ENCODE measurements at regions not wholly inside any gene's neighbourhood (a gene's known extent, or its start where the extent isn't known, plus 50 kb on each side); places are given as distances from the start of the nearest gene placed in this dataset.

GRCh38 chr12:19850346-19851065, 411.2 kb downstream of the AEBP2 start:
- no peaks in the 10 kb centered on the region for H3K36me3 ChIP-seq (ENCODE audit: control insufficient read depth in 1 of 2, insufficient read depth in 2 of 2, low read length in 2 of 2)
- H3K9me3 ChIP-seq (ENCODE audit: control insufficient read depth in 1 of 2, low read length in 2 of 2) = peaks cover 0 to 9% of the 10 kb centered on the region in 2 donors
- H3K4me3 ChIP-seq (ENCODE audit: low read depth in 1 of 2, low read length in 2 of 2) = no peak overlapping the region
- H3K4me1 ChIP-seq (ENCODE audit: control insufficient read depth in 1 of 2, insufficient read depth in 2 of 2, low read length in 2 of 2) = peaks cover 0 to 2% of the 10 kb centered on the region in 2 donors
- H3K27me3 ChIP-seq (ENCODE audit: low read depth, low read length) = no peaks in the 10 kb centered on the region
- H3K27ac ChIP-seq (ENCODE audit: low read length) = peak overlapping the region; percentile 7

GRCh38 chr12:19852100-19852855, 413.0 kb downstream of the AEBP2 start:
- no peak overlapping the region for H3K4me3 ChIP-seq (ENCODE audit: low read depth in 1 of 2, low read length in 2 of 2)
- H3K27ac ChIP-seq (ENCODE audit: low read length) = no peak overlapping the region
- H3K4me1 ChIP-seq (ENCODE audit: control insufficient read depth in 1 of 2, insufficient read depth in 2 of 2, low read length in 2 of 2) = peaks cover 0 to 6% of the 10 kb centered on the region in 2 donors

DNA sequence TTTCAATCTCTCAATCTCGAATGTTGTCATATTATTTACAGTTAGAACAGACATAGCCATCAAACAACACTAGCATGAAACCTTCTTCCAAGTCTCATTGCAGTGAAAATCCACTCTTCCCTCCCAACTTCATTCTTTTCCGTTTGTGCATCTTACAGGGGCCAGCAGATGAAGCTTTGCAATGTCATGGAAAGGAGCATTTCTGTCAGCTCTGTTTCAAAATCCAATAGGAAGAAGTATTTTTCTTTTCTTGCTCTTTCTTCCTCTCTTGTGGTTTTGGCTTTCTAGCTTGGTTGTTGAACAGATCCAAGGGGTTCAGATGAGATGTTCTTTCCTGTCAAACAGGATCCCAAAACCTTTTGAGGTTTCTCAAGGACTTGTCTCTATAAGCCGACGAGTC, 416.6 kb downstream of the AEBP2 start:
- H3K27me3 ChIP-seq (ENCODE audit: low read depth, low read length) = no peaks in the 10 kb centered on the region
- peaks cover 0 to 8% of the 10 kb centered on the region in 2 donors for H3K9me3 ChIP-seq (ENCODE audit: control insufficient read depth in 1 of 2, low read length in 2 of 2)
- H3K4me1 ChIP-seq (ENCODE audit: control insufficient read depth in 1 of 2, insufficient read depth in 2 of 2, low read length in 2 of 2) = peaks cover 0 to 6% of the 10 kb centered on the region in 2 donors
- H3K27ac ChIP-seq (ENCODE audit: low read length) = peak overlapping the region; percentile 64
- H3K4me3 ChIP-seq (ENCODE audit: low read depth in 1 of 2, low read length in 2 of 2) = no peak overlapping the region
- no peaks in the 10 kb centered on the region for H3K36me3 ChIP-seq (ENCODE audit: control insufficient read depth in 1 of 2, insufficient read depth in 2 of 2, low read length in 2 of 2)

More at GRCh38 chr12:19852100-19852855, 413.0 kb downstream of the AEBP2 start:
- Histone ChIP-seq H3K27me3 (ENCODE audit: low read depth, low read length) (no peaks in the 10 kb centered on the region), H3K36me3 (ENCODE audit: control insufficient read depth in 1 of 2, insufficient read depth in 2 of 2, low read length in 2 of 2) (no peaks in the 10 kb centered on the region), H3K9me3 (ENCODE audit: control insufficient read depth in 1 of 2, low read length in 2 of 2) (peaks cover 0 to 9% of the 10 kb centered on the region in 2 donors)

GRCh38 chr12:19856389-19856788, 417.1 kb downstream of the AEBP2 start:
- H3K27me3 ChIP-seq (ENCODE audit: low read depth, low read length) = no peaks in the 10 kb centered on the region
- H3K4me1 ChIP-seq (ENCODE audit: control insufficient read depth in 1 of 2, insufficient read depth in 2 of 2, low read length in 2 of 2) = peaks cover 0 to 6% of the 10 kb centered on the region in 2 donors
- H3K9me3 ChIP-seq (ENCODE audit: control insufficient read depth in 1 of 2, low read length in 2 of 2) = peaks cover 0 to 8% of the 10 kb centered on the region in 2 donors
- no peaks in the 10 kb centered on the region for H3K36me3 ChIP-seq (ENCODE audit: control insufficient read depth in 1 of 2, insufficient read depth in 2 of 2, low read length in 2 of 2)
- H3K4me3 ChIP-seq (ENCODE audit: low read depth in 1 of 2, low read length in 2 of 2) = peak overlapping the region in 1 of 2 donors; percentile 34
- peak overlapping the region; percentile 64 for H3K27ac ChIP-seq (ENCODE audit: low read length)

DNA sequence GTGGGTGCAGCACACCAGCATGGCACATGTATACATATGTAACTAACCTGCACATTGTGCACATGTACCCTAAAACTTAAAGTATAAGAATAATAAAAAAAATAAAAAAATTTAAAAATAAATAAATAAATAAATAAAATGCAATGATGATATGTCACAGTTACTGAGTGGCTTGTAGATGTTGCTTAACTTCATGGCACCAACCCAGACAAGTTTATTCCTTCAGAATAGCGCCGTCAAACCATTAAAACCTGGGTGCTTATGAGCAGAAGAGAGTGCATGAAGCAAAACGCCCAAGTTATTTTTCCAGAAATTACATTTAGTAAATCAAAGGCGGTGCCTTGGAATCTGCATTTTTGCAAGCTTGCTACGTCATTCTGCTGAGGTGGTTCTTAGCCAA, 417.9 kb downstream of the AEBP2 start:
- Histone ChIP-seq H3K27ac (ENCODE audit: low read length) (peak overlapping the region; percentile 36), H3K4me3 (ENCODE audit: low read depth in 1 of 2, low read length in 2 of 2) (no peak overlapping the region), H3K4me1 (ENCODE audit: control insufficient read depth in 1 of 2, insufficient read depth in 2 of 2, low read length in 2 of 2) (peaks cover 0 to 6% of the 10 kb centered on the region in 2 donors), H3K36me3 (ENCODE audit: control insufficient read depth in 1 of 2, insufficient read depth in 2 of 2, low read length in 2 of 2) (no peaks in the 10 kb centered on the region), H3K27me3 (ENCODE audit: low read depth, low read length) (no peaks in the 10 kb centered on the region), H3K9me3 (ENCODE audit: control insufficient read depth in 1 of 2, low read length in 2 of 2) (peaks cover 0 to 8% of the 10 kb centered on the region in 2 donors)

DNA sequence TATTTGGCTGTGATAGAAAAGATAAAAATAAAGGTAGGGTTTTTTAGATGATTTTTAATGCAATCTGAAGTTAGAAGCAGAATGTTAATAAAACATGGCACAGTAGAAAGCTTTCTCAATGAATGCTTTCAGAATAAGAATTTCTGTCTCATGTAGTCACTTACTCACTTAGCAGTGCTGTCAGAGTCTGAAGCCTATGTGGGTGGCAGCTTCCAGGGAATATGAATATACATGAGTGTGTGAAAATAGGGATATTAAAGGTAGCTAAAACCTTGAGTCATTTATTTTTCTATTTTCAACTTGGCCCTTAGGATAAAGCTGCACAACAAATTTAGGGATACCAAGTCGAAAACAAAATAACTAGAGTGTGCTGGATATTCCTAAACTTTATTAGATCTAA, 427.9 kb downstream of the AEBP2 start:
- no peak overlapping the region for H3K27ac ChIP-seq (ENCODE audit: low read length)
- no peaks in the 10 kb centered on the region for H3K27me3 ChIP-seq (ENCODE audit: low read depth, low read length)
- no peak overlapping the region for H3K4me3 ChIP-seq (ENCODE audit: low read depth in 1 of 2, low read length in 2 of 2)
- H3K9me3 ChIP-seq (ENCODE audit: control insufficient read depth in 1 of 2, low read length in 2 of 2) = no peaks in the 10 kb centered on the region
- H3K4me1 ChIP-seq (ENCODE audit: control insufficient read depth in 1 of 2, insufficient read depth in 2 of 2, low read length in 2 of 2) = no peaks in the 10 kb centered on the region
- no peaks in the 10 kb centered on the region for H3K36me3 ChIP-seq (ENCODE audit: control insufficient read depth in 1 of 2, insufficient read depth in 2 of 2, low read length in 2 of 2)

GRCh38 chr12:19867970-19868369, 428.7 kb downstream of the AEBP2 start:
- Histone ChIP-seq H3K27me3 (ENCODE audit: low read depth, low read length) (no peaks in the 10 kb centered on the region), H3K27ac (ENCODE audit: low read length) (no peak overlapping the region), H3K4me3 (ENCODE audit: low read depth in 1 of 2, low read length in 2 of 2) (no peak overlapping the region), H3K9me3 (ENCODE audit: control insufficient read depth in 1 of 2, low read length in 2 of 2) (no peaks in the 10 kb centered on the region), H3K36me3 (ENCODE audit: control insufficient read depth in 1 of 2, insufficient read depth in 2 of 2, low read length in 2 of 2) (no peaks in the 10 kb centered on the region), H3K4me1 (ENCODE audit: control insufficient read depth in 1 of 2, insufficient read depth in 2 of 2, low read length in 2 of 2) (no peaks in the 10 kb centered on the region)

DNA sequence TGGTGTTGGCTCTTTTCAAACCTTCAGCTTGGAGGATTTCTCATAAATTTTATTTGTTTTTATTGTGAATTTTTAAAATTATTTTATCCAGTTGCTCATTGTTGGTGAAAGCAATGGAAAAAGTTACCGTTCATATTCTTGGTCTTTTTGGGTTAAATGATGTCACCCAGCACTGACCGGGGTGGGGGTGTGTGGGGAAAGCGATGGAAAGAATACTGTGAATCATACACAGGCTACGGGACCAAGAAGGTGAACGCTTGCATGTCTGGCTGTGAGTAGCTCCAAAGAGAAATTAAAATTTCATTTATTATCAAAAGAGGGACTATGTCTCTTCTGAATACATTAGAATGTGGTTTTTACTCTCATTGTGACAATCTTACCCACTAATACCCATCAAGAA, 430.1 kb downstream of the AEBP2 start:
- H3K4me3 ChIP-seq (ENCODE audit: low read depth in 1 of 2, low read length in 2 of 2) = no peak overlapping the region

GRCh38 chr12:19872621-19873540, 433.6 kb downstream of the AEBP2 start:
- H3K36me3 ChIP-seq (ENCODE audit: control insufficient read depth in 1 of 2, insufficient read depth in 2 of 2, low read length in 2 of 2) = no peaks in the 10 kb centered on the region
- no peaks in the 10 kb centered on the region for H3K9me3 ChIP-seq (ENCODE audit: control insufficient read depth in 1 of 2, low read length in 2 of 2)
- H3K4me1 ChIP-seq (ENCODE audit: control insufficient read depth in 1 of 2, insufficient read depth in 2 of 2, low read length in 2 of 2) = no peaks in the 10 kb centered on the region
- H3K27ac ChIP-seq (ENCODE audit: low read length) = no peak overlapping the region
- no peaks in the 10 kb centered on the region for H3K27me3 ChIP-seq (ENCODE audit: low read depth, low read length)
- no peak overlapping the region for H3K4me3 ChIP-seq (ENCODE audit: low read depth in 1 of 2, low read length in 2 of 2)

More for the DNA sequence above, 430.1 kb downstream of the AEBP2 start:
- no peaks in the 10 kb centered on the region for H3K36me3 ChIP-seq (ENCODE audit: control insufficient read depth in 1 of 2, insufficient read depth in 2 of 2, low read length in 2 of 2)
- no peaks in the 10 kb centered on the region for H3K27me3 ChIP-seq (ENCODE audit: low read depth, low read length)
- no peaks in the 10 kb centered on the region for H3K9me3 ChIP-seq (ENCODE audit: control insufficient read depth in 1 of 2, low read length in 2 of 2)
- no peaks in the 10 kb centered on the region for H3K4me1 ChIP-seq (ENCODE audit: control insufficient read depth in 1 of 2, insufficient read depth in 2 of 2, low read length in 2 of 2)
- no peak overlapping the region for H3K27ac ChIP-seq (ENCODE audit: low read length)

GRCh38 chr12:19880076-19880475, 440.8 kb downstream of the AEBP2 start:
- Histone ChIP-seq H3K27ac (ENCODE audit: low read length) (no peak overlapping the region), H3K9me3 (ENCODE audit: control insufficient read depth in 1 of 2, low read length in 2 of 2) (no peaks in the 10 kb centered on the region), H3K4me3 (ENCODE audit: low read depth in 1 of 2, low read length in 2 of 2) (no peak overlapping the region), H3K36me3 (ENCODE audit: control insufficient read depth in 1 of 2, insufficient read depth in 2 of 2, low read length in 2 of 2) (no peaks in the 10 kb centered on the region), H3K4me1 (ENCODE audit: control insufficient read depth in 1 of 2, insufficient read depth in 2 of 2, low read length in 2 of 2) (peaks cover 0 to 25% of the 10 kb centered on the region in 2 donors), H3K27me3 (ENCODE audit: low read depth, low read length) (no peaks in the 10 kb centered on the region)

GRCh38 chr12:19880721-19881120, 441.4 kb downstream of the AEBP2 start:
- no peaks in the 10 kb centered on the region for H3K9me3 ChIP-seq (ENCODE audit: control insufficient read depth in 1 of 2, low read length in 2 of 2)

More at GRCh38 chr12:19880721-19881120, 441.4 kb downstream of the AEBP2 start:
- H3K36me3 ChIP-seq (ENCODE audit: control insufficient read depth in 1 of 2, insufficient read depth in 2 of 2, low read length in 2 of 2) = no peaks in the 10 kb centered on the region
- H3K4me3 ChIP-seq (ENCODE audit: low read depth in 1 of 2, low read length in 2 of 2) = no peak overlapping the region
- H3K27ac ChIP-seq (ENCODE audit: low read length) = no peak overlapping the region
- peaks cover 0 to 31% of the 10 kb centered on the region in 2 donors for H3K4me1 ChIP-seq (ENCODE audit: control insufficient read depth in 1 of 2, insufficient read depth in 2 of 2, low read length in 2 of 2)
- H3K27me3 ChIP-seq (ENCODE audit: low read depth, low read length) = no peaks in the 10 kb centered on the region

Data from muscle layer of duodenum (tissue), 2 donors.